CD14-positive monocyte (primary cell): ENCODE measurements at regions not wholly inside any gene's neighbourhood (a gene's known extent, or its start where the extent isn't known, plus 50 kb on each side); places are given as distances from the start of the nearest gene placed in this dataset.
A peak's percentile ranks its signal among the peaks of the same experiment; 100 is the strongest.

Source experiments
- DNase-seq, 3 donors: peaks; one replicate each; pipeline ENCODE4 v3.0.0-alpha.2; 2011 to 2022
- H2AFZ ChIP-seq: 2 replicates; pipeline ENCODE4 v1.6.0; 2012; ENCODE audit warnings: mild to moderate bottlenecking, low read depth, low read length, inconsistent platforms; ENCODE audit not compliant: insufficient read depth, poor library complexity, severe bottlenecking
- H3K27ac ChIP-seq, 2 donors: 1 replicate in 1 of 2; 2 replicates in 1 of 2; pipeline ENCODE4 v1.5.1; 2012 to 2013; ENCODE audit warnings: low read length in 2 of 2, control low read depth in 1 of 2, inconsistent platforms in 1 of 2, low read depth in 1 of 2, mild to moderate bottlenecking in 1 of 2
- H3K27me3 ChIP-seq, 2 donors: one replicate each; pipeline versions ENCODE4 v1.6.0 to v1.6.1; 2011 to 2013; ENCODE audit warnings: low read length in 2 of 2; ENCODE audit not compliant: control insufficient read depth in 2 of 2, insufficient read depth in 2 of 2
- H3K36me3 ChIP-seq, 2 donors: replicated peaks in 1 of 2; 1 replicate in 1 of 2; 2 replicates in 1 of 2; pipeline versions ENCODE4 v1.5.1 to v1.6.1; 2012 to 2013; ENCODE audit warnings: low read length in 2 of 2, control low read depth in 1 of 2, inconsistent platforms in 1 of 2, mild to moderate bottlenecking in 1 of 2; ENCODE audit not compliant: insufficient read depth in 2 of 2, control insufficient read depth in 1 of 2
- H3K4me1 ChIP-seq, 2 donors: 1 replicate in 1 of 2; 2 replicates in 1 of 2; pipeline versions ENCODE4 v1.5.1 to v1.6.1; 2012 to 2013; ENCODE audit warnings: low read length in 2 of 2, control low read depth in 1 of 2, inconsistent platforms in 1 of 2, mild to moderate bottlenecking in 1 of 2, moderate library complexity in 1 of 2; ENCODE audit not compliant: insufficient read depth in 2 of 2, control insufficient read depth in 1 of 2
- H3K4me2 ChIP-seq: replicated peaks from 2 replicates; pipeline ENCODE3; 2012; ENCODE audit warnings: low read length, moderate library complexity, mild to moderate bottlenecking; ENCODE audit not compliant: poor library complexity, severe bottlenecking; ENCODE audit errors: extremely low read depth
- H3K4me3 ChIP-seq, 3 experiments: fragments of 200-600 bp in 1 of 3; sonication (generic) in 1 of 3; replicated peaks in 1 of 3; 1 replicate in 2 of 3; 2 replicates in 1 of 3; pipeline ENCODE4 v1.5.1; 2011 to 2013; ENCODE audit warnings: low read length in 3 of 3, mild to moderate bottlenecking in 3 of 3, control low read depth in 2 of 3, low read depth in 2 of 3, inconsistent platforms in 1 of 3, moderate library complexity in 1 of 3
- H3K79me2 ChIP-seq: 2 replicates; pipeline ENCODE4 v1.6.0; 2012; ENCODE audit warnings: mild to moderate bottlenecking, control low read depth, inconsistent platforms, low read length, moderate library complexity; ENCODE audit not compliant: insufficient read depth
- H3K9ac ChIP-seq: 2 replicates; pipeline ENCODE4 v1.6.0; 2017; ENCODE audit warnings: low read length, mild to moderate bottlenecking; ENCODE audit not compliant: insufficient read depth, poor library complexity, severe bottlenecking
- H3K9me3 ChIP-seq, 2 donors: replicated peaks in 1 of 2; 1 replicate in 1 of 2; 2 replicates in 1 of 2; pipeline versions ENCODE4 v1.5.1 to v1.6.1; 2012 to 2013; ENCODE audit warnings: low read length in 2 of 2, control low read depth in 1 of 2; ENCODE audit not compliant: control insufficient read depth in 1 of 2, insufficient read depth in 1 of 2
- H4K20me1 ChIP-seq: 2 replicates; pipeline ENCODE4 v1.6.0; 2012; ENCODE audit warnings: mild to moderate bottlenecking, low read length, control low read depth, moderate library complexity; ENCODE audit not compliant: insufficient read depth
- H3K27ac Mint-ChIP-seq, 7 donors: one replicate each; pipeline ENCODE4 v1.8.0; 2020; ENCODE audit warnings: mild to moderate bottlenecking in 7 of 7, mixed read lengths in 7 of 7, moderate library complexity in 6 of 7, inconsistent platforms in 2 of 7
- H3K27me3 Mint-ChIP-seq, 3 donors: one replicate each; pipeline ENCODE4 v1.8.0; 2021 to 2022; ENCODE audit warnings: low read depth in 3 of 3, mild to moderate bottlenecking in 3 of 3, mixed read lengths in 3 of 3, moderate library complexity in 3 of 3, inconsistent platforms in 1 of 3
- H3K36me3 Mint-ChIP-seq, 2 donors: one replicate each; pipeline ENCODE4 v1.8.0; 2020; ENCODE audit warnings: mixed read lengths in 2 of 2, inconsistent platforms in 1 of 2, mild to moderate bottlenecking in 1 of 2
- H3K4me1 Mint-ChIP-seq: one replicate; pipeline ENCODE4 v1.8.0; 2020; ENCODE audit warnings: mild to moderate bottlenecking, mixed read lengths
- H3K4me3 Mint-ChIP-seq, 2 donors: one replicate each; pipeline ENCODE4 v1.8.0; 2020; ENCODE audit warnings: mild to moderate bottlenecking in 2 of 2, mixed read lengths in 2 of 2, moderate library complexity in 1 of 2
- H3K9me3 Mint-ChIP-seq, 7 donors: one replicate each; pipeline ENCODE4 v1.8.0; 2020 to 2022; ENCODE audit warnings: mixed read lengths in 7 of 7, mild to moderate bottlenecking in 6 of 7, moderate library complexity in 6 of 7, inconsistent platforms in 2 of 7
- CTCF ChIP-seq: fragments of 200-600 bp; IDR thresholded peaks from one replicate; pipeline ENCODE4 v1.8.0; 2022; ENCODE audit warnings: antibody characterized with exemption, mild to moderate bottlenecking
- WGBS: methylation state at CpG from one replicate; pipeline ENCODE4 v1.1.5; 2013; ENCODE audit warnings: missing lambda C conversion rate; ENCODE audit not compliant: insufficient coverage; 5-methylcytosine and 5-hydroxymethylcytosine counted together
- intact Hi-C, 2 donors: fragments of 100-400 bp; cut with micrococcal nuclease; formaldehyde crosslinking; loops; one replicate each; pipeline versions ENCODE4 v1.15.0 to v1.15.1; 2023

- Mint-ChIP-seq H3K9me3 (no peaks in the 10 kb centered on the region), H3K36me3 (no peaks in the 10 kb centered on the region), H3K4me3 (no peak overlapping the region), H3K27me3 (peaks cover 1 to 4% (median 2%) of the 10 kb centered on the region in 3 donors), H3K4me1 (peaks cover 2% of the 10 kb centered on the region), H3K27ac (no peak overlapping the region)
- DNase-seq = peak in 1 of 3 donors; percentile 33
- Histone ChIP-seq H3K79me2 (no peaks in the 10 kb centered on the region), H3K36me3 (no peaks in the 10 kb centered on the region), H3K4me2 (no peak overlapping the region), H3K4me1 (no peaks in the 10 kb centered on the region), H3K9ac (no peak overlapping the region), H3K4me3 (no peak overlapping the region), H3K27me3 (no peaks in the 10 kb centered on the region), H3K27ac (no peak overlapping the region), H2AFZ (no peak overlapping the region), H3K9me3 (no peaks in the 10 kb centered on the region), H4K20me1 (no peaks in the 10 kb centered on the region)
- intact Hi-C loops = no loop called here
- no peak for TF ChIP-seq CTCF
- WGBS = 93% methylated on average over 3 of the region's 6 CpGs
Observed at GRCh38 chr20:4435671-4436455, 186.8 kb upstream of the ADRA1D start.

- no CpG with 5 or more reads among the region's 1 CpG for WGBS
- H3K27ac ChIP-seq = no peak overlapping the region
- Mint-ChIP-seq H3K36me3 (no peaks in the 10 kb centered on the region), H3K27me3 (peaks cover 1 to 4% (median 2%) of the 10 kb centered on the region in 3 donors), H3K4me1 (peaks cover 2% of the 10 kb centered on the region), H3K9me3 (no peaks in the 10 kb centered on the region), H3K4me3 (no peak overlapping the region), H3K27ac (no peak overlapping the region)
- H4K20me1 ChIP-seq = no peaks in the 10 kb centered on the region
- H3K79me2 ChIP-seq = no peaks in the 10 kb centered on the region
- no peak for TF ChIP-seq CTCF
- H3K4me3 ChIP-seq = no peak overlapping the region
- H3K9ac ChIP-seq = no peak overlapping the region
- no peaks in the 10 kb centered on the region for H3K4me1 ChIP-seq
- intact Hi-C loops = no loop called here
- no peaks in the 10 kb centered on the region for H3K36me3 ChIP-seq
- no peak overlapping the region for H3K4me2 ChIP-seq
- DNase-seq = no peak
- H2AFZ ChIP-seq = no peak overlapping the region
- H3K27me3 ChIP-seq = no peaks in the 10 kb centered on the region
- H3K9me3 ChIP-seq = no peaks in the 10 kb centered on the region
Observed at GRCh38 chr20:4435225-4435624, 186.1 kb upstream of the ADRA1D start.
